ENCODE measurements at regions not wholly inside any gene's neighbourhood (a gene's known extent, or its start where the extent isn't known, plus 50 kb on each side); places are given as distances from the start of the nearest gene placed in this dataset.

DNA sequence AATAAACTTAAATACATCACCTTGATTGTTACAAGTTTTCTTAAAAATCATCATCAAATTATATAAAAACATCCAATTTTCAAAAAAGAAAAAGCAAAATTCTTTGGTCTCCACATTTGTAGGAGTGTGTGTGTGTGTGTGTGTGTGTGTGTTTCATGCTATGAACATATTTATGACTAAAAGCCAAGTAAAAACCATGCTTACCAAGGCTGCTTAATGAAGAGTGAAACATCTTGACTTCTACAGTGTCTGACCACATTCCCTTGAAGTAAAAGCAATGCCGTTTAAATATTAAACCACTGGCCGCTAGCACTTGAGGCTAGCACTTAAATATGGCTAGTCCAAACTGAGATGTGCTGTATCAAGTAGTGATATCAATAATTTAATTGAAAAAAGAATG is 549.1 kb upstream of the CCNG1 start:
- DNase-seq (ENCODE audit: low spot score), result no peak
- TF ChIP-seq, protein P1, sequence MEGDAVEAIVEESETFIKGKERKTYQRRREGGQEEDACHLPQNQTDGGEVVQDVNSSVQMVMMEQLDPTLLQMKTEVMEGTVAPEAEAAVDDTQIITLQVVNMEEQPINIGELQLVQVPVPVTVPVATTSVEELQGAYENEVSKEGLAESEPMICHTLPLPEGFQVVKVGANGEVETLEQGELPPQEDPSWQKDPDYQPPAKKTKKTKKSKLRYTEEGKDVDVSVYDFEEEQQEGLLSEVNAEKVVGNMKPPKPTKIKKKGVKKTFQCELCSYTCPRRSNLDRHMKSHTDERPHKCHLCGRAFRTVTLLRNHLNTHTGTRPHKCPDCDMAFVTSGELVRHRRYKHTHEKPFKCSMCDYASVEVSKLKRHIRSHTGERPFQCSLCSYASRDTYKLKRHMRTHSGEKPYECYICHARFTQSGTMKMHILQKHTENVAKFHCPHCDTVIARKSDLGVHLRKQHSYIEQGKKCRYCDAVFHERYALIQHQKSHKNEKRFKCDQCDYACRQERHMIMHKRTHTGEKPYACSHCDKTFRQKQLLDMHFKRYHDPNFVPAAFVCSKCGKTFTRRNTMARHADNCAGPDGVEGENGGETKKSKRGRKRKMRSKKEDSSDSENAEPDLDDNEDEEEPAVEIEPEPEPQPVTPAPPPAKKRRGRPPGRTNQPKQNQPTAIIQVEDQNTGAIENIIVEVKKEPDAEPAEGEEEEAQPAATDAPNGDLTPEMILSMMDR (IDR thresholded peaks at IDR 0.05; ENCODE audit: extremely low read depth, missing control alignments), result no peak

- DNase-seq (ENCODE audit: low spot score), result no peak
- TF ChIP-seq, protein P1 (IDR thresholded peaks at IDR 0.05; ENCODE audit: extremely low read depth, missing control alignments), result no peak
Measured at GRCh38 chr5:162911873-162912272, 525.5 kb upstream of the CCNG1 start.

DNA sequence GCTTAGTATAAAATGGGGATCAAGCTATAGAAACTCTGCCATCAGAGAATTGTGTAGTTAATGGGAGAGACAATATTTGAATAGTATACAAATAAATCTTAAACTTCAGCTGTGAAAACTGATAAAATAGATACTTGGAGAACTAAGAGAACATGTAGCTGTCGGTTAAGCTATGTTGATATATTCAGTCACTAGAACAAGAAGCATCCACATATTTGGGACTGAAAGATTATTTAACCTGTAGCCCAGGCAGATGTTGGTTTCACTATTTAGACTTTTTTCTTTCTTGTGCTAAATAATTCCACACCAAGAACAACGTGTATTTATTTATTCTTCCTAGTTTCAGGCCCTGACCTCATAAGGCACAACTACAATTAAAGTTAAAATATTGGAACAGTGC is 521.0 kb upstream of the CCNG1 start:
- TF ChIP-seq, protein P1 (IDR thresholded peaks at IDR 0.05; ENCODE audit: extremely low read depth, missing control alignments), result no peak
- DNase-seq (ENCODE audit: low spot score), result no peak

DNA sequence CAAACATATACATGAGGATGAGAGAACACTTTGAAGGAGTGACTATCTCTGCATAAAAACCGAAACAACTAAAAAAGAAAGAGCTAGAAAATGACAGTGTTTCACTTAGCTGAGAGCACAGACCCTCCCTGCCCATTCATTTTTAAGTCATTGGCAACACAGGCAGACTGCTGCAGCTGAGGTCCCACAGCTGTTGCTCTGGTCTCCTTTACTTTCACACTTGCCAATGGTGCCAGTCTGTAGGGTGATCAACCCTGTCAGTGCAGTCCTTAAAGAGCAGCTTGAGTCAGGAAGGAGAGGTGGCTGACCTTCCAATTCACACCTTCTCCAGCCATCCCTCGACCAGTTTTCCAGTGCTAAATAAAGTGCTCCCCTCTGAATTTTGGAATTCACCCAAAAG is 508.3 kb upstream of the CCNG1 start:
- no peak for DNase-seq (ENCODE audit: low spot score)
- TF ChIP-seq, protein P1 (IDR thresholded peaks at IDR 0.05; ENCODE audit: extremely low read depth, missing control alignments), result no peak

DNA sequence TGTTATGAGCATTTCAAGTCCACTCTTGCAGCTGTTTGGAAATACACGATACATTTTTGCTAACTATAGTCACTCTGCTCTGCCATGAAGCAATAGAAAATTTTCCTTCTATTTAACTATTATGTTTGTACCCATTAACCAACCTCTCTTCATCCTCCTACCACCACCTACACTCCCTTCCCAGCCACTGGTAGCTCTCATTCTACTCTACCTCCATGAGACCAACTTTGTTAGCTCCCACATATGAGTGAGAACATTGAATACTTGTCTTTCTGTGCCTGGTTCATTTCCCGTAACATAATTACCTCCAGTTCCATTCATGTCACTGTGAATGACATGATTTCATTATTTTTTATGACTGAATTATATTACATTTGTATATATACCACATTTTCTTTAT is 505.9 kb upstream of the CCNG1 start:
- TF ChIP-seq, protein P1 (IDR thresholded peaks at IDR 0.05; ENCODE audit: extremely low read depth, missing control alignments), result no peak
- DNase-seq (ENCODE audit: low spot score), result no peak

DNA sequence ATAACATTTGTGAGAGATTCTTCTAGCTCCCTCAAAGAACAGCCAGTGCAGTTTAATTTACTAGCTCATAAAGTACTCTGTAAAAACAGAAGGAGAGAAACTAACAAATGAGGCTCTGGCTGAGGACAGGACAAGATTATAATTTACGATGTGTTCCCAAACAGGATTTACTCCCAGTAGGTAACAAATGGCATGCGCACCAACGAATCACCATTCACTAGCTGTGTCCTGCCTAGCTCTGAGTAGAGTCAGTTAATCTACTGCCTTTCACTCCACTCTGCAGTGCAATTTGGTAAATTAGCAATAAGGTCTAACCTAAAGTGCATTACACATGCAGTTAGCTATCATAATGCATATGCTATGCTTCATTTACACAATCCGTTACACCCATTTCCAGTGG is 497.4 kb upstream of the CCNG1 start:
- TF ChIP-seq, protein P1 (IDR thresholded peaks at IDR 0.05; ENCODE audit: extremely low read depth, missing control alignments), result no peak
- DNase-seq (ENCODE audit: low spot score), result no peak

DNA sequence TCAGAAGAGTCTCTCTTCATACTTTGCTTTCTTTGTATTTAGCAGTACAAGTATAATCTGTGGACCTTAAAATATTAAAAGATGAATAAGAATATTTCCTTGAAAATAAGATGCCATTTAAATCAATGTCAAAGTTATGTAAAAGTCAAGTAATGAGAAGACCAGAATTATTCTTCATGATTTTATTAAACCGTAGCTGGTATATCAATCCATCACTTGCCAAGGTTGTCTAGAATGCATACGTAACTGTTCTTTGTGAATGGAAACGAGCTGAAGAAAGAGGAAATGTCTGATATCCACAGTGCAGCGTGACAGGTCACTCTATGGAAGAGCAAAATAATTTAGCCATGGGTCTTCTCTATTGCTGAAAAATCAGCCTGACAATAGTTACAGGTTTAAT is 488.7 kb upstream of the CCNG1 start:
- TF ChIP-seq, protein P1 (IDR thresholded peaks at IDR 0.05; ENCODE audit: extremely low read depth, missing control alignments), result no peak
- DNase-seq (ENCODE audit: low spot score), result no peak
